GM12872 (cell line): ENCODE measurements at regions not wholly inside any gene's neighbourhood (a gene's known extent, or its start where the extent isn't known, plus 50 kb on each side); places are given as distances from the start of the nearest gene placed in this dataset.

Source experiments
- CTCF ChIP-seq: IDR thresholded peaks from 3 replicates; pipeline ENCODE4 v1.5.1; 2011; ENCODE audit warnings: low read depth, mild to moderate bottlenecking, low read length, moderate library complexity; ENCODE audit not compliant: insufficient read depth

- no peak for TF ChIP-seq CTCF
Observed at GRCh38 chr4:164301430-164301829, 452.5 kb upstream of the SMIM31 start.

DNA sequence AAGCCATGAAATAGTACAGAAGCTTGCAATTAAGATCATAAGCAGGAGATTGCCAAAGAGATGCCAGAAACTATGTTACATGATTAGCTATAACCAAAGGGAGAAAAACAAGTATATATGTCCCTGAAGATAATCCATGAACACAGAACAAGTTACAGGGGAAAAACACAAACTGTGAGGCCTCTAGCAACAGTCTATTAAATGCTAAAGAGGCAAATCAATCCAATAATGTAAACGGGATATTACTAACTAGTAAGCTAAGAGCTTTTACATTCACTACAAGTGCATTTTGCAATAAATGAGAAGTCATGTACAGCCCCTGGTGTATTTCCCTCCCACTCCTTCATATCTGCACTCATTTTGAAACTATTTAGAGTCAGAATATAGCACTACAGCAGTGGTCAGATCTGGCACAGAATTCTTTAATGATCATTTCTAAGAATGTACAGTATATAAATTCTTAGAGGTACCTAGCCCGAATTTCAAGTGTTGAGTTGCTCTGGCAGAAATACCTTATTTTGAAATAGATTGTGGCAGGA lies 449.8 kb upstream of the SMIM31 start:
- TF ChIP-seq CTCF: no peak

- TF ChIP-seq CTCF: no peak
Observed at GRCh38 chr4:164304861-164305260, 449.1 kb upstream of the SMIM31 start.

GRCh38 chr4:164307262-164307661 lies 446.7 kb upstream of the SMIM31 start:
- TF ChIP-seq CTCF: no peak

GRCh38 chr4:164312671-164313070 lies 441.3 kb upstream of the SMIM31 start:
- no peak for TF ChIP-seq CTCF

DNA sequence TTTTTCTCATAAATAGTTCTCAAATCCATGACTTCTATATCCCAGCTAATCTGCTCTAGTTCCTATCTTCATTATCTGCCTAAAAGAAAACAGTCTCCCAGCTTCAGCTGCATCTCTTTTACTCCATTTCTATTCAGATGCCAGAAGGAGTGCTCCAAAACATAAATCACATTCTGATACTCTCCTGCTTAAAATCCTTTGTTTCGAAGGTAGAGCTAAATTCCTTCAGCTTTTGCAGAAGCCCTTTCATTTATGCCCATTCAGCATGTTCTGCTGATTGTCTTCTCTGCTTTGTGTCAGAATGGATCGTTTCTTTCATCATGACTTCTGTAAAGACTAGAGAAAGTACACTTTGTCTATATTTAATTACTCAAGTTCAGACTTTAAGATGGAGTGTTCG lies 440.1 kb upstream of the SMIM31 start:
- TF ChIP-seq CTCF: no peak

GRCh38 chr4:164318350-164318749 lies 435.6 kb upstream of the SMIM31 start:
- TF ChIP-seq CTCF: no peak

- no peak for TF ChIP-seq CTCF
Observed at GRCh38 chr4:164319688-164320087, 434.2 kb upstream of the SMIM31 start.
